ENCODE measurements at regions not wholly inside any gene's neighbourhood (a gene's known extent, or its start where the extent isn't known, plus 50 kb on each side); places are given as distances from the start of the nearest gene placed in this dataset.

DNA sequence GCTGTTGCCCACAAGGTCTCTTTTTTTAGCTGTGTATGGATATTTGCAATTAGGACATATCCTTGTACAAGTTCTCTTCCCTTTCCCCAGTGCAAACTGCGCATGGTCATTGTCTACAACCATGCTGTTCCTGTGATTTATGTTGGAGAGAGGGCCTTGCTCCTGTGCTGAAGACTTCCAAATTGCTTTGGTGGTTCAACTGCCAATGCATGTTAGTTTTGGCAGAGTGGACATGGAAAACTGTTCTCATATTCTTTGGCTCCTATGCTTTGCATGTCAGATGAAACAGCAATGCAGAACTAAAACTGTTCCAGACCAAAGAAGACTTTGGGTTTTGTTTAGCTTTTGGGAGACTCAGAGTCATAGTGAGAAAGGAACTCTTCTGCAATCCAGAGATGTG lies 148.8 kb upstream of the EDNRA start:
- TF ChIP-seq POLR2A (IDR thresholded peaks at IDR 0.05) (no peak), EP300 (IDR thresholded peaks at IDR 0.05) (no peak)
